MM.1S (cell line): ENCODE measurements at regions not wholly inside any gene's neighbourhood (a gene's known extent, or its start where the extent isn't known, plus 50 kb on each side); places are given as distances from the start of the nearest gene placed in this dataset.

Experiments
- EZH2phosphoT487 ChIP-seq: fragments of 300-600 bp; sonication (generic); IDR thresholded peaks from 2 replicates; pipeline ENCODE4 v1.6.1; 2018; ENCODE audit warnings: antibody characterized with exemption, low read length
- TF ChIP-seq, protein P1 (sequence below): fragments of 300-600 bp; sonication (generic); IDR thresholded peaks from 2 replicates; pipeline ENCODE4 v1.5.1; 2016; ENCODE audit warnings: antibody characterized with exemption, low read length, mixed read lengths

GRCh38 chr11:27234961-27235360 lies 128.1 kb downstream of the CCDC34 start:
- TF ChIP-seq, protein P1, sequence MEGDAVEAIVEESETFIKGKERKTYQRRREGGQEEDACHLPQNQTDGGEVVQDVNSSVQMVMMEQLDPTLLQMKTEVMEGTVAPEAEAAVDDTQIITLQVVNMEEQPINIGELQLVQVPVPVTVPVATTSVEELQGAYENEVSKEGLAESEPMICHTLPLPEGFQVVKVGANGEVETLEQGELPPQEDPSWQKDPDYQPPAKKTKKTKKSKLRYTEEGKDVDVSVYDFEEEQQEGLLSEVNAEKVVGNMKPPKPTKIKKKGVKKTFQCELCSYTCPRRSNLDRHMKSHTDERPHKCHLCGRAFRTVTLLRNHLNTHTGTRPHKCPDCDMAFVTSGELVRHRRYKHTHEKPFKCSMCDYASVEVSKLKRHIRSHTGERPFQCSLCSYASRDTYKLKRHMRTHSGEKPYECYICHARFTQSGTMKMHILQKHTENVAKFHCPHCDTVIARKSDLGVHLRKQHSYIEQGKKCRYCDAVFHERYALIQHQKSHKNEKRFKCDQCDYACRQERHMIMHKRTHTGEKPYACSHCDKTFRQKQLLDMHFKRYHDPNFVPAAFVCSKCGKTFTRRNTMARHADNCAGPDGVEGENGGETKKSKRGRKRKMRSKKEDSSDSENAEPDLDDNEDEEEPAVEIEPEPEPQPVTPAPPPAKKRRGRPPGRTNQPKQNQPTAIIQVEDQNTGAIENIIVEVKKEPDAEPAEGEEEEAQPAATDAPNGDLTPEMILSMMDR = no peak
- no peak for TF ChIP-seq EZH2phosphoT487
